ENCODE measurements at regions not wholly inside any gene's neighbourhood (a gene's known extent, or its start where the extent isn't known, plus 50 kb on each side); places are given as distances from the start of the nearest gene placed in this dataset.

GRCh38 chrX:39212456-39212855, 411.2 kb downstream of the MID1IP1 start:
- no peaks in the 10 kb centered on the region for H3K27me3 ChIP-seq (ENCODE audit: insufficient read depth, low read length)
- no peak overlapping the region for H2AFZ ChIP-seq (ENCODE audit: low read length, unreplicated experiment)
- H3K79me2 ChIP-seq (ENCODE audit: control insufficient read depth, insufficient read depth, low read length, unreplicated experiment) = no peaks in the 10 kb centered on the region
- no peaks in the 10 kb centered on the region for H3K36me3 ChIP-seq (ENCODE audit: insufficient read depth, low read length)
- H3K4me1 ChIP-seq (ENCODE audit: control insufficient read depth, insufficient read depth, low read length, unreplicated experiment) = no peaks in the 10 kb centered on the region
- no peak overlapping the region for H3K4me3 ChIP-seq (ENCODE audit: low read depth, low read length)
- H3K27ac ChIP-seq (ENCODE audit: low read depth, low read length) = no peak overlapping the region

GRCh38 chrX:39214387-39215126, 413.3 kb downstream of the MID1IP1 start:
- no peak overlapping the region for H3K4me3 ChIP-seq (ENCODE audit: low read depth, low read length)
- H3K36me3 ChIP-seq (ENCODE audit: insufficient read depth, low read length) = no peaks in the 10 kb centered on the region
- H2AFZ ChIP-seq (ENCODE audit: low read length, unreplicated experiment) = no peak overlapping the region
- no peaks in the 10 kb centered on the region for H3K27me3 ChIP-seq (ENCODE audit: insufficient read depth, low read length)
- no peaks in the 10 kb centered on the region for H3K4me1 ChIP-seq (ENCODE audit: control insufficient read depth, insufficient read depth, low read length, unreplicated experiment)
- no peaks in the 10 kb centered on the region for H3K79me2 ChIP-seq (ENCODE audit: control insufficient read depth, insufficient read depth, low read length, unreplicated experiment)
- H3K27ac ChIP-seq (ENCODE audit: low read depth, low read length) = no peak overlapping the region

DNA sequence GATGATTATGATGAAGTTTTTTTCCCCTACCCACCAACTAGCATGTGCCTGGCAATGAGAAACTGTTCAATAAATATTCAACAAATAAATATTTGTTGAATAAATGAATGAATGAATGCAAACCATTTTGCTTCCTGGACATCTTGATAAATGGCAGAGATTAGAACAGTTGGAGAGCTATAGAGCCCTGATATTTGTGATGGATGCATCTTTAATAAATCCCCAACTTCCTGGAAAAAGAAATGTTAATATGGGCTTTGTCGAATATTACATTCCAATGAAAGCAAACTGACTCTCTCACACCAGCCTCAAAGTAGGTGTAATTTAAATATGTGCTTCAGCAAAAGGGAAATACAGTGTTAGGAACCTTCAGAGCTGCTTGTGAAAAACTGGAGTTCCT, 419.7 kb downstream of the MID1IP1 start:
- H3K4me1 ChIP-seq (ENCODE audit: control insufficient read depth, insufficient read depth, low read length, unreplicated experiment) = no peaks in the 10 kb centered on the region
- H3K79me2 ChIP-seq (ENCODE audit: control insufficient read depth, insufficient read depth, low read length, unreplicated experiment) = no peaks in the 10 kb centered on the region
- H3K27me3 ChIP-seq (ENCODE audit: insufficient read depth, low read length) = no peaks in the 10 kb centered on the region
- H3K36me3 ChIP-seq (ENCODE audit: insufficient read depth, low read length) = no peaks in the 10 kb centered on the region
- no peak overlapping the region for H3K27ac ChIP-seq (ENCODE audit: low read depth, low read length)
- H2AFZ ChIP-seq (ENCODE audit: low read length, unreplicated experiment) = no peak overlapping the region
- no peak overlapping the region for H3K4me3 ChIP-seq (ENCODE audit: low read depth, low read length)

DNA sequence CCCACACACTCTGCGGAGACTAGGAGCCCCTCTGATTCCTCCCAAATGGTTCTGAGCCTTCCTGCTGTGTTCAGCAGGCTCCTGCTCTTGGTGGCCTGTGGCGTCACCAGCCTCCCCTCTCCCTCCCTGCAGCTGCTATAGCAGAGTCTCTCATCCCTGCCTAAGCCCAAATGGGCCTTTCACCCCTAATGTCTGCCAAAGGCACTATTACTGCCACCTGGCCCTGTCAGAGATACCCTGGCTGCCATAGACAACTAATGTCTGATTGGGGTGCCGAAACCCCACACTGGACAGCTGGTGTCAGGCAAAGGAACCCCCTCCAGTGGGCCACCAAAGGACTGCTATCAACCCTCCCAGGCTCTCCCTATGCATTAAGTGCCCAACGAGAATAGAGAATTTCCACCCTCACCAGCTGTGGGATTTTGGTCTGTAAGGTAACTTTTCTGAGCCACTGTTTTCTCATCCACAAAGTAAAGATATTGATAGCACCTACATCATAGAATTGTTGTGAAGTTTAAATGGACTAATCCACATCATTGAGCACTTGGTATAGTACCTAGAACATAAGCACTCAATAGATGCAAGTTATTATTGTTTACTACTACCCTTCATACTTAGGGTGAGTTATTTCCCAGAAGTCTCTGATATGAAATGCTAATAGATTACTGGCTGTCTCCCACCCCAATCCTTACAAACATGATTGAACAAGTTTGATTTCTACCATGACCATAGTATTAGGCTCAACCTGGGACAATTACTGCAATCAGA, 421.3 kb downstream of the MID1IP1 start:
- no peaks in the 10 kb centered on the region for H3K4me1 ChIP-seq (ENCODE audit: control insufficient read depth, insufficient read depth, low read length, unreplicated experiment)
- H3K27ac ChIP-seq (ENCODE audit: low read depth, low read length) = no peak overlapping the region
- H3K4me3 ChIP-seq (ENCODE audit: low read depth, low read length) = no peak overlapping the region
- H3K36me3 ChIP-seq (ENCODE audit: insufficient read depth, low read length) = no peaks in the 10 kb centered on the region
- no peaks in the 10 kb centered on the region for H3K79me2 ChIP-seq (ENCODE audit: control insufficient read depth, insufficient read depth, low read length, unreplicated experiment)
- H3K27me3 ChIP-seq (ENCODE audit: insufficient read depth, low read length) = no peaks in the 10 kb centered on the region
- H2AFZ ChIP-seq (ENCODE audit: low read length, unreplicated experiment) = no peak overlapping the region

- H2AFZ ChIP-seq (ENCODE audit: low read length, unreplicated experiment) = no peak overlapping the region
- H3K36me3 ChIP-seq (ENCODE audit: insufficient read depth, low read length) = no peaks in the 10 kb centered on the region
- no peaks in the 10 kb centered on the region for H3K27me3 ChIP-seq (ENCODE audit: insufficient read depth, low read length)
- no peak overlapping the region for H3K4me3 ChIP-seq (ENCODE audit: low read depth, low read length)
- no peak overlapping the region for H3K27ac ChIP-seq (ENCODE audit: low read depth, low read length)
- H3K4me1 ChIP-seq (ENCODE audit: control insufficient read depth, insufficient read depth, low read length, unreplicated experiment) = no peaks in the 10 kb centered on the region
- H3K79me2 ChIP-seq (ENCODE audit: control insufficient read depth, insufficient read depth, low read length, unreplicated experiment) = no peaks in the 10 kb centered on the region
Measured at GRCh38 chrX:39226251-39226650, 425.0 kb downstream of the MID1IP1 start.

DNA sequence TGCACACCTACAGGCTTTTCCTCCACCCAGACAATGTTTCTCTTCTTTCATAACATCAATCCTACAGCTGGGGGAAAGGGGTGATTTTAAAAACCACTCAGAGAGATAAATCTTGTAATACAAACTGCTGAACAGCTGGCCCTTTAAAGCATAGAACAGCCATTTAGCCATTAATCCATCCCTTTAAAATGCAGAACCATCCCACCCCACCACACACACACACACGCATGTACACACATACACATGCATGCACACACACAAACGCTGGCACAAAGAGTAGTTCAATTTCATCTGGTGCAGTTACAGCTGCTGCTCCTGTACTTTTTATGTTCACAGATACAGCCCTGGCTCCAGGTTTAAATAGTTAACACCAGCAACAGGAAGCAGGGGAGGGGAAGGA, 426.1 kb downstream of the MID1IP1 start:
- H3K79me2 ChIP-seq (ENCODE audit: control insufficient read depth, insufficient read depth, low read length, unreplicated experiment) = no peaks in the 10 kb centered on the region
- H3K4me1 ChIP-seq (ENCODE audit: control insufficient read depth, insufficient read depth, low read length, unreplicated experiment) = no peaks in the 10 kb centered on the region

GRCh38 chrX:39238006-39238405, 436.7 kb downstream of the MID1IP1 start:
- no peaks in the 10 kb centered on the region for H3K4me1 ChIP-seq (ENCODE audit: control insufficient read depth, insufficient read depth, low read length, unreplicated experiment)
- no peak overlapping the region for H3K4me3 ChIP-seq (ENCODE audit: low read depth, low read length)
- no peaks in the 10 kb centered on the region for H3K79me2 ChIP-seq (ENCODE audit: control insufficient read depth, insufficient read depth, low read length, unreplicated experiment)
- H3K27me3 ChIP-seq (ENCODE audit: insufficient read depth, low read length) = no peaks in the 10 kb centered on the region
- no peak overlapping the region for H3K27ac ChIP-seq (ENCODE audit: low read depth, low read length)
- no peak overlapping the region for H2AFZ ChIP-seq (ENCODE audit: low read length, unreplicated experiment)
- no peaks in the 10 kb centered on the region for H3K36me3 ChIP-seq (ENCODE audit: insufficient read depth, low read length)

More for the DNA sequence above, 426.1 kb downstream of the MID1IP1 start:
- Histone ChIP-seq H3K27me3 (ENCODE audit: insufficient read depth, low read length) (no peaks in the 10 kb centered on the region), H3K27ac (ENCODE audit: low read depth, low read length) (no peak overlapping the region), H2AFZ (ENCODE audit: low read length, unreplicated experiment) (no peak overlapping the region), H3K36me3 (ENCODE audit: insufficient read depth, low read length) (no peaks in the 10 kb centered on the region), H3K4me3 (ENCODE audit: low read depth, low read length) (no peak overlapping the region)

DNA sequence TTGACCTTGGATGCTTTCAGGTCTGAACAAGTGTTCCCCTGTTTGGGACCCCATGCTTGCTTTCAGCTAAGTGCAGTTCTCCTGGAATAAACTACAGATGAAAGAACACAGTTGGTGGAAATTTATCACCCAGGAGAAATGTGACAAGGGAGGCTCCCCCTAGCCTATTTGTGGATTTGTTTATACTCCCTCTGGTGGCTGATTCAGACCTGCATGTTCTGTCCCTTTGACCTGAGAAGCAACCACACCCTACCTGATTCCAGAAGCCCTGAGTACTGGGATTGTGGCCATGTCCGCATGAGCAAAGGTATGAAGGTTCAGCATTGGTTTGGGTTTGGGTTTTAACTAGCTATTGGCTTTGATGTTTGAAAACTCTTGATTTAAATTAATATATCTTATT, 440.9 kb downstream of the MID1IP1 start:
- Histone ChIP-seq H3K4me3 (ENCODE audit: low read depth, low read length) (no peak overlapping the region), H3K36me3 (ENCODE audit: insufficient read depth, low read length) (no peaks in the 10 kb centered on the region), H2AFZ (ENCODE audit: low read length, unreplicated experiment) (no peak overlapping the region), H3K4me1 (ENCODE audit: control insufficient read depth, insufficient read depth, low read length, unreplicated experiment) (no peaks in the 10 kb centered on the region), H3K27me3 (ENCODE audit: insufficient read depth, low read length) (no peaks in the 10 kb centered on the region), H3K79me2 (ENCODE audit: control insufficient read depth, insufficient read depth, low read length, unreplicated experiment) (no peaks in the 10 kb centered on the region), H3K27ac (ENCODE audit: low read depth, low read length) (no peak overlapping the region)

DNA sequence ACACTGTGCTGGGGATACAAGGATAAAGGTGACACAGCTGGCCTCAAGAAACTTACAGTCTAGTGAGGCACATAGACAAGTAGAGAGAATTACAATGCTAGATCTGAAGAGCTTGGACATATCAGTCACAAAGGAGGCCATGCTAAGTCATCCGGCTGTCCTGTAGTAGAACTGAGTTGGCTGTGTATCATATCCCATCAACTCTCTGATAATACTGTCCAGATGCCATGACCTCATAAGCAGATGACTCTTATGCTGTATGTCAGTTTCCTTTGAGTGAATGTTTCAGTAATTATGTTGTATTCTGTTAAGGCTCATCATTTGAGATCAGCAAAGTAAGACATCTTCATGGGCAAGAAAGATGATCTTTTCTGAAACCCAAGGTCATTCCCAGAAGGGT, 442.9 kb downstream of the MID1IP1 start:
- Histone ChIP-seq H2AFZ (ENCODE audit: low read length, unreplicated experiment) (no peak overlapping the region), H3K27me3 (ENCODE audit: insufficient read depth, low read length) (no peaks in the 10 kb centered on the region), H3K4me3 (ENCODE audit: low read depth, low read length) (no peak overlapping the region), H3K27ac (ENCODE audit: low read depth, low read length) (no peak overlapping the region), H3K36me3 (ENCODE audit: insufficient read depth, low read length) (no peaks in the 10 kb centered on the region), H3K4me1 (ENCODE audit: control insufficient read depth, insufficient read depth, low read length, unreplicated experiment) (no peaks in the 10 kb centered on the region), H3K79me2 (ENCODE audit: control insufficient read depth, insufficient read depth, low read length, unreplicated experiment) (no peaks in the 10 kb centered on the region)

- H3K36me3 ChIP-seq (ENCODE audit: insufficient read depth, low read length) = no peaks in the 10 kb centered on the region
- no peaks in the 10 kb centered on the region for H3K4me1 ChIP-seq (ENCODE audit: control insufficient read depth, insufficient read depth, low read length, unreplicated experiment)
- no peak overlapping the region for H2AFZ ChIP-seq (ENCODE audit: low read length, unreplicated experiment)
- H3K4me3 ChIP-seq (ENCODE audit: low read depth, low read length) = no peak overlapping the region
- H3K27me3 ChIP-seq (ENCODE audit: insufficient read depth, low read length) = no peaks in the 10 kb centered on the region
- no peaks in the 10 kb centered on the region for H3K79me2 ChIP-seq (ENCODE audit: control insufficient read depth, insufficient read depth, low read length, unreplicated experiment)
- no peak overlapping the region for H3K27ac ChIP-seq (ENCODE audit: low read depth, low read length)
Measured at GRCh38 chrX:39245024-39245423, 443.8 kb downstream of the MID1IP1 start.

- Histone ChIP-seq H3K4me3 (ENCODE audit: low read depth, low read length) (no peak overlapping the region), H3K27me3 (ENCODE audit: insufficient read depth, low read length) (no peaks in the 10 kb centered on the region), H3K36me3 (ENCODE audit: insufficient read depth, low read length) (no peaks in the 10 kb centered on the region), H3K27ac (ENCODE audit: low read depth, low read length) (no peak overlapping the region), H3K79me2 (ENCODE audit: control insufficient read depth, insufficient read depth, low read length, unreplicated experiment) (no peaks in the 10 kb centered on the region), H3K4me1 (ENCODE audit: control insufficient read depth, insufficient read depth, low read length, unreplicated experiment) (no peaks in the 10 kb centered on the region), H2AFZ (ENCODE audit: low read length, unreplicated experiment) (no peak overlapping the region)
Measured at GRCh38 chrX:39247536-39247935, 446.3 kb downstream of the MID1IP1 start.
